ENCODE measurements at regions not wholly inside any gene's neighbourhood (a gene's known extent, or its start where the extent isn't known, plus 50 kb on each side); places are given as distances from the start of the nearest gene placed in this dataset.

- TF ChIP-seq TEAD1 (CRISPR knock-in tag; IDR thresholded peaks at IDR 0.05), result 0 out of 4 replicates have a peak, but pooled peaks of 1 of the 2 experiments have one; percentile 21
- no peak for TF ChIP-seq HINFP (tag; conservative IDR thresholded peaks at IDR 0.05; ENCODE audit: low read depth)
- TF ChIP-seq TRIM25 (IDR thresholded peaks at IDR 0.05; ENCODE audit: borderline replicate concordance), result no peak
- TF ChIP-seq HDAC1 (IDR thresholded peaks at IDR 0.05), result peak in 1 of 2 experiments; percentile 39; a peak in 1 of 4 replicates
- peak; percentile 36; the same call in 1 of the 2 replicates for TF ChIP-seq CBFA2T3 (IDR thresholded peaks at IDR 0.05)
- no peak for TF ChIP-seq THRAP3 (IDR thresholded peaks at IDR 0.05; ENCODE audit: borderline replicate concordance)
- TF ChIP-seq RBM17 (IDR thresholded peaks at IDR 0.05; ENCODE audit: borderline replicate concordance, low read depth, low read length), result no peak
- TF ChIP-seq KDM1A (IDR thresholded peaks at IDR 0.05), result peak; percentile 36 to 39; a peak in 2 of 4 replicates
- TF ChIP-seq CEBPB (tag; IDR thresholded peaks at IDR 0.05), result 0 out of 2 replicates have a peak, but pooled peaks have one; percentile 3
- peak in 1 of 2 experiments; percentile 83; a peak in 2 of 4 replicates for TF ChIP-seq SRF (CRISPR knock-in tag; IDR thresholded peaks at IDR 0.05)
- TF ChIP-seq ARID1B (IDR thresholded peaks at IDR 0.05), result peak; percentile 36
- peak in 1 of 2 experiments; percentile 63; a peak in 2 of 4 replicates for TF ChIP-seq FOXA3 (CRISPR knock-in tag; conservative IDR thresholded peaks at IDR 0.05 in 1 of 2, IDR thresholded peaks at IDR 0.05 in 1 of 2)
- TF ChIP-seq ZNF431 (CRISPR knock-in tag; IDR thresholded peaks at IDR 0.05), result no peak
- TF ChIP-seq TEAD4 (IDR thresholded peaks at IDR 0.05; ENCODE audit: low read length), result 0 out of 2 replicates have a peak, but pooled peaks have one; percentile 9
- TF ChIP-seq TEAD4 (CRISPR knock-in tag; IDR thresholded peaks at IDR 0.05; ENCODE audit: borderline replicate concordance), result no peak
- TF ChIP-seq HDAC3 (IDR thresholded peaks at IDR 0.05; ENCODE audit: borderline replicate concordance, partially characterized antibody), result no peak
- peak; percentile 66; the same call in 1 of the 2 replicates for TF ChIP-seq EHMT2 (IDR thresholded peaks at IDR 0.05)
- TF ChIP-seq NR3C1 (CRISPR knock-in tag; IDR thresholded peaks at IDR 0.05), result no peak
- no peak for TF ChIP-seq LEF1 (IDR thresholded peaks at IDR 0.05)
- intact Hi-C loops (cut with micrococcal nuclease), result loop anchor here (1.0 kb wide), 1 partner anchor 23 kb away; no protein-coding TSS in a partner anchor
- H3K4me1 ChIP-seq (replicated peaks in 1 of 2; ENCODE audit: control insufficient read depth in 2 of 2, insufficient read depth in 2 of 2, low read length in 2 of 2), result peaks cover 9 to 11% of the 10 kb centered on the region in 2 experiments; a peak in 3 of 5 replicates
- H3K27me3 ChIP-seq (ENCODE audit: control insufficient read depth in 2 of 2, insufficient read depth in 2 of 2, low read length in 2 of 2), result no peaks in the 10 kb centered on the region
- H3K79me2 ChIP-seq (ENCODE audit: control insufficient read depth, insufficient read depth, low read length), result no peaks in the 10 kb centered on the region
- H3K27ac ChIP-seq (ENCODE audit: extremely low read depth, low read depth, low read length), result no peak overlapping the region
- no peaks in the 10 kb centered on the region for H3K36me3 ChIP-seq (ENCODE audit: control insufficient read depth, insufficient read depth, low read length)
- H3K4me3 ChIP-seq, result no peak overlapping the region
- BruUV-seq (replicated peaks), result no TSS peak
- no peak overlapping the region for H3K4me2 ChIP-seq (ENCODE audit: insufficient read depth, low read length)
- POLR2A ChIA-PET, result interaction anchor here (0.6 kb wide), 1 partner anchor 13 kb away, joined by 4 read pairs; no protein-coding TSS in a partner anchor
- peak in 1 of 4 experiments; percentile 27 for DNase-seq (ENCODE audit: extremely low read depth in 1 of 4, low spot score in 3 of 4)
- no peaks in the 10 kb centered on the region for H3K9me3 ChIP-seq (replicated peaks; ENCODE audit: control insufficient read depth, insufficient read depth, low read depth, low read length)
- H4K20me1 ChIP-seq (replicated peaks; ENCODE audit: control insufficient read depth, insufficient read depth, low read length), result no peaks in the 10 kb centered on the region
- H2AFZ ChIP-seq (ENCODE audit: low read depth, low read length), result no peak overlapping the region
- no peak overlapping the region for H3K9ac ChIP-seq (ENCODE audit: insufficient read depth in 1 of 2, low read depth in 2 of 2, low read length in 2 of 2)
- no peaks in the 10 kb centered on the region for H3K9me1 ChIP-seq (ENCODE audit: control insufficient read depth, insufficient read depth, low read length)
- ATAC-seq, result no peak
- CTCF ChIA-PET (ENCODE audit: low intra/inter-chr PET ratio), result no interaction called here
- in situ Hi-C loops (cut with MboI), result no loop called here
- FAIRE-seq, result no peak
- WGBS (ENCODE audit: insufficient coverage, low coverage, missing lambda C conversion rate), result 6% methylated on average over 3 of the region's 5 CpGs
These were observed 63.1 kb upstream of the RANBP6 start for GRCh38 chr9:6078382-6079105.
